Muscle of arm (tissue), 1 donor: ENCODE measurements at regions not wholly inside any gene's neighbourhood (a gene's known extent, or its start where the extent isn't known, plus 50 kb on each side); places are given as distances from the start of the nearest gene placed in this dataset.

ENCODE experiments used
- DNase-seq: peaks from one replicate; pipeline ENCODE4 v3.0.0-alpha.2; 2013

DNA sequence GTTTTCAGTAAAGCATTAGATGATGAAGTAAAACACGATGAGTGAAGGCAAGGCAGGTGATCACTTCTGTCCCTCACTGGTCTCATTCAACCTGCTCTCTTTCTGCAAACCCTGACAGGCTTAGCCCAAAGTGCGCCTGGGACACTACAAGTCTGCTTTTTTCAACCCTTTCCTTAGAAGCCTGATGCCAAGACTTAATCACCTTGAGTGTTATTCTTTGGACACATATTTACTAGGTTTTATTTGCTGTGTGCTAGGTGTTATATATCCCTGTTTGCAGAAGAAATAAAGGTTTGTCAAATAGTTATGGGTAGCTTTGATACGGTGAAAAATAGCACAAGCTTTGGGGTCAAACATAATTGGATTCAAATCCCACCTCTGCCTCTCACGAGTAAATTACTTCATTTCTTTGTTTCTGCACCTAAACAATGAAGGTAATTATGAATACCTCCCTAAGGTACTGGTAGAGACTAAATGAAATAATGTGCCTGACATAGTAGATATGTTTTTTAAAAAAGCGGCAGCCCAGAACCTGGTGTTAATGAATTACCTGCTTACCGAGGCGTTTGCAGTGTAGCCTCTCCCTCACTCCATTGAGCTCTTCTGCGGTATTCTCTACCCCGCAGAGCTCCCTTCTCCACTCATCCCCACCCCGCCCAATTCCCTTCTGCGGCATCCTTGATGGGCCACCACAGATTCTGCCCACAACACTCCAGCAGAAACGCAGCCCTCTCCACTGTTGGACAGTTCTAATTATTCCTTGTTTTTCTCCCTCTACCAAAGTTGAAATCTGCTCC lies 269.0 kb upstream of the TPM1 start:
- no peak for DNase-seq

DNA sequence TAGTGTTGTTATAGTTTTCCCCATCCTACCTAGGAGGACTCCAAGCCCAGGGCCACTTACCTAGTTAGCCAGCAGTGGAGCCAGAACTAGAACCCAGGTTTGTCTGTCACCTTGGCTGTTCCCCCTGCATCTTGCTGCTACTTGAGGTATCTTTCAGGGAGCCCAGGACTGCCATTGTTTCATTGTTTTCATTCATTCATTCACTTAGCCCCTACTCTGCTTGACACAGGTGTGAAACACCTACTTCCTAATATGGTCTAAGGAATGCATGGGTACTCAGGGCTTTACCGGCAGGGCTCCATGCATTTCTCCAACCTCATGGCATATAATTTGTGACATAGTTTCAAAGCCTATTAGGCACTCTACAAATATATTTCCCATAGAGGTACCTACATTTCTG lies 266.6 kb upstream of the TPM1 start:
- no peak for DNase-seq

DNA sequence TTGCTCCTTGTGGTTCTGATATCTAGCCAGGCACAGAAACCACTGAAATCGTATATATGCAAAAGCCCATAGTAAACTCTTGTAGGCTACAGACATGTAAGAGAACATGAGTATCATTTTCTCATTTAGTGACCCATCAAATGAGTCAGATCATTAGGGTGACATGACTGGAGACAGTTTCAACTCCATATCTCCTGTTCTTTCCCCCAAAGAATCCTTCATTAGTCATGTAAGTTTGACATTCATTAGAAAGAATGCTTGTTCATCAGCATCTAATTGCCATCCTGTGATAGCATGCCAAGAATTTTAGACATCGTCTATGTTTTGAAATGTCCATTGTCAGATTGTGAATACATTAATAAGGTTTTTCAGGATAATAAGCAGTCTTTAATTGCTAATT lies 264.9 kb upstream of the TPM1 start:
- no peak for DNase-seq

DNA sequence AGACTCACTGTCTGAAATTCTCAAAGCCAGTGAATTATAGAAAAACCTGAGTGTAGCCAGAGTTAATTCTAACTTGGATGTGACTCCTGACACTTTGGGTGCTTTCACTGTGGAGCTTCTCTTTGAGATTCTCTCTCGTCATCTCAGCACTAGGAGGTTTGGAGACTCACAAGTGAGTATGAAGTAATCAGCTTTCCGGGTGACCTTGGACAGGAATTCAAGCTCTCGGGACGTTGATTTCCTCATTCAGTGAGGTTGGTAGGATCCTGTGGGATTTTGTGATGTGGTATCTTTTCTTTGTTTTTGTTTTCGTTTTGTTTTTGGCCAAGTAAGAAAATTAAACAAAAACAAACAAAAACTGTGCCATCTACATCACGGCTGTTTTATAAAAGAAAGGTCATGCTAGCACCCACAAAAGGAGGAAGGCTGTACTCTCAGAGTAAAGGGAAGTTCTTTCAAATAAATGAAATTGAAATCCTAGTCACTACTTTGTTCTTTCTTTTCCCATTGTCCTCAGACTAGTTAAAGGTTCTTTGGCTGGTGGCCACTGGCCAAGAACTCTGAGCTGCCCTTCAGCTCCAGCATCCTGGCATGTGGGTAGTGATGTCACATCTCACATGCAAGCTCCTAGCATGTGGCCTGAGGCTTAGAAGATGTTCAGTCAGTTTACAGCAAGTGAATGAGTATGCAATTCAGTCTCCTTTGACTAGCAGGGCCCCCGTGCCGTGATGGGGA lies 263.3 kb upstream of the TPM1 start:
- DNase-seq, result no peak

DNA sequence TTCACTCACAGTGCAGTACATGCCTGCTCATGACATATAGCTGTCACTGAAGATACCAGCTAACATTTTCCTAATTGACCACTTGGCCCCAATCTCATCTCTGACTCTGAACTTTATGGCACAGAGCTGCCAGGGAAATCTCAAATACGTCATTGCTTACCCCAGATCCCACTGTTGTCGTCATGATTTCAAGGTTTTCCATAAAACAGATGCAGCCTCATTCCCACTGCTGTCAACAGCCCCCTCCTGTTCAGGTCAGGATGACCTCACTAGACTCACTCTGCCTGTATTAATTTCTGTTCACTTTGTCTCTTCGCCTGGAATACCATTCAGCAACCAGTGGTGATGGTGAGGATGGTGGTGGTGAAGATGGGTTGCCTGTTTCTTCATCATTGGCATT lies 262.6 kb upstream of the TPM1 start:
- DNase-seq, result no peak

DNA sequence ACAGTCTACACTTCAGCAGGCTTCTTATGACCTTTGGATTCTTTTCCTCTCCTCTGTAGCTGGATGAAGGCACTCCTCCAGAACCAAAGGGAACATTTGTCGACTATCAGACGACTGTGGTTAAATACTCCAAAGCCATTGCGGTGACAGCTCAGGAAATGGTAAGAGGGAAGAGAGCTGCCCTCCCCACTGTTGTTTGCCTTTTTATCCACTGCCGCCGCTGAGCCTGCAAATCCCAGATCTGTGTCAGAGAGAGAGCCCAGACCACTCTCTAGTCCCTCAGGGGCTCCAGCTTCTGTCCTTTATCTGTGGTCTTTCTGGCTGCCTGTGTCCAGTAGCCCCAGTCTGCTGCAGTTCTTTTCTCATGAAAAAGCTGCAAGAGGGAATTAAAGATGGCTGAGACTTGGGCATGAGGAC lies 261.5 kb upstream of the TPM1 start:
- no peak for DNase-seq

DNA sequence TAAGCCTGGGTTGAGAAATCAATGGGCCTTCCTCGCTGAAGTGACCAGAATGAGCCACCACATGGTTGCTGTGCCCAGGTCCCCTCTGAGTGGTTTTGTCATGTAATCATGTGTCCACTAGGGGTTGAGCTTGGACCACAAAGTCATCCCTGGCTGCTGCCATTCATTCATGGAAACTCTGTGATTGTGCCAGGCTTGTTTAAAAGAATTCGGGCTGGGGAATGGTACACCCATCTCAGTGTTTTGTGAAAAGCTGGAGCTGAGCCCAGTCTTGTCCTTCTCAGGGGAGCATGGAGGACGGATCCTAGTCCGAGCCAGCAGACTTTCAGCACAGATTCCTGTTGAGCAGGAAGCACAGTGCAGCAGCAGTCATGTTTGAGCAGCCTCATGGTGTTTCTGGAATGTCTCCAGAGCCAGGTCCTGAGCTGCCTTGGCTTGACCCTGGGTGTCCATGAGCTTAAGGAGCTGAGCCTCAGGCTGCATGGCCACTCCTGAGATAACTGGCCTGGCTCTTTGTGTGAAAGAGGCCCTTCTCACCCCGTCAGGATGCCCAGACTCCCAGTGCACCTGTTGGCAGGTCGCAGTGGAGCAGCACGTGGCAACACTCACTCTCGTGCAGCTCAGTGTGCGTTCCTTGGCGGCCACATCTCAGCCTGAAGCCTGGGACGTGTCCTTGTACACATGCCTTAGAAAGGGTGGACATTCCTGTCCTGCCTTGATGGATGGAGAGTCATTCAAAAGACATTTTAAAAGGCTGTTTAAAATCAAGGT lies 260.3 kb upstream of the TPM1 start:
- peak; percentile 83 for DNase-seq

DNA sequence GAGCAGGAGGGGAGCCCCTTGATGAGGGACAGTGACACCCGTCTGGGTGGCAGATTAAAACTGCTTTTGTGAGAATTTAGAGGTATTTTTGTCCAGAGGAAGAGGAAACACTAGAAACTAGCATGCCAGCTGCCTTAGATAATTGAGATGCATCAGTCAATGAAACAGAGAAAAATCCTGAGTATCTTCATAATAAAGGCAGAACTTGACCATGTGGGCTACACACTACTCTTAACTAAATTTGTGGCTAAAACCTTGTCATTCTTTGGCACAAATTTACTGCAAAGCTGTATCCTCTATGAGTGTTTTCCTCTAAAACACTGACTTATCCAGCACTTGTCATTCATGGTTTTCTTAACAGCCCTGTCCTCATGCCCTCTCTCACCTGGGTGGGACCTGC lies 259.7 kb upstream of the TPM1 start:
- DNase-seq, result no peak

DNA sequence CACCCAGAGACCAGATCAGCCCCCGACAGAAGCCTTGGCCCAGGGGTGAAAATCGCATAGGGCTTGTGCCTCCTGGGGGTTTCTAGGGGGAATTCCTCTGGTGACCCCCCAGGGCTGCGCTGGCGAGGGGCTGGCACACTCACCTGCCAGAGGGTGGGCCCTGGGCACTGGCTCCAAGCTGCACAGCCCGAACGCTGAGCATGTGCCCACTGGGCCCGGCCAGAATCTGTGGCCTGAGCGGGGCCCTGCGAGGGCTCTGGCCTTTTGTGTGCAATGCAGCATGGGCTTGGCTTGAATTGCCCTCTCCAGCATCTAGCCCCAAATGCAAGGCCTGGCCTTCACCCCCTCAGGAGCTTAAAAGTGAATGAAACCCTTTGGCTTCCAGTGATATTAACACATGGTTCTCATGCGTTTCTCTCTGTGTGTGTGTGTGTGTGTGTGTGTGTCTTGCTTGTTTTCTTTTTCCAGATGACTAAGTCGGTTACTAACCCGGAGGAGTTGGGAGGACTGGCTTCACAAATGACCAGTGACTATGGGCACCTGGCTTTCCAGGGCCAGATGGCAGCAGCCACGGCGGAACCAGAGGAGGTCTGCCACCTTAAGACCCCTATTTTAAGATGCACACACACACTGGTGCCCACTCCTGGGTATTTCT lies 259.1 kb upstream of the TPM1 start:
- DNase-seq, result no peak

DNA sequence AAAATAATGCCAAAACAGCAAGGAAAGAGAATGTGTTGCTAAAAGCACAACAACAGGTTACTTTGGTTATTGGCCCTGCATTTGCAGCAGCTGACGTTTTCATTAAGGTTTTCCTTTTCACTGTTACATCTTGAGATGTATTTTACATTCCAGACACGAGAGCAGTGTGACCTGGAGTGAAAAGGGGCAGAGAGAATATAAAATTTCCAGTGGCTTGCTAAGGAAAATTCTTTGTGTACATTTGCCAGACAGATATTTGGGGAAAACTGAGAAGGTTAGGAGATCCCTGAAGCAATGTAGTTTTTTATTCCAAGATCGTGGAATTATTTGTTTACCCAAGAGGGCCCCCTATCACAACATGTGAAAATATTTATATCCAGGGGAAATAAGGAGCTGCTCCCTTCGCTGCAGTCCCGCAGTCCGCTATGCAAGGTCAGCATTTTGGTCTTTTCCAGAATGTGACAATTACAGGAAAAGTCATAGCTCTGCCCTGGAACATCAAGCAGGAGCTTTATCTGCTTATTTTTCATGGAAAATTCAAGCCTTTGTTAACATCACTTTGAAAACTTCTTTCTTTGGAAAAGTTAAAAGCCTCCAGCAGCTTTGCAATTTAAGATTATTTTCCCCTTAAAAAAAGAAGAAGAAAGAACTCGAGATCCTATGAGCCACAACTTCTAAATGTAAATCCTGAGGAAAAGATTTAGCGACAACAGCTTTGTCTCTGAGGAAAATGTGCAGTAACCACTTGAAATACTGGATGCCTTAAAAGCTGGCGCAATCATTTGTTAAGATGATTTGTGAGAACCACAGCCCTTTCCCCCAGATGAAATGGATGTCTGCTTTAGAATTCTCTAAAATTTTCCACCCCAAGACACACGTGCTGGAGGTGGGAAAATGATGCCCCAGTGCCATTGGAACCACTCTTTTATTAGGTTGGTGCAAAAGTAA lies 256.4 kb upstream of the TPM1 start:
- peak; percentile 42 for DNase-seq

DNA sequence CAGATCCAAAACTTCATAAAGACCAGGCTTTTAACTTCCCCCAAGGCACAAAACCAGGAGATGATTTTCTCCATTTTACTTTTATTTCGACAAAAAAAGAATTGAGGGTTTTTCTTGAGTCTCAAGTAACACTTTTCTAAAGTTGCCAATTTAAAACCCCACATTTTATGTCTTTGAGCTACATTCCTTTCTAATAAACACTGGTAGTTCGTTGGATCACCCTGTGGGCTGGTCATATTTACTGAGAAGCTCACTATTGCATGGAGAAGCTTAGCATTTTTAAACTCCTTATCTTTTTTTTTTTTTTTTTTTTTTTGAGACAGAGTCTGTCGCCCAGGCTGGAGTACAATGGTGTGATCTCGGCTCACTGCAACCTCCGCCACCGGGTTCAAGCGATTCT lies 255.1 kb upstream of the TPM1 start:
- no peak for DNase-seq

DNA sequence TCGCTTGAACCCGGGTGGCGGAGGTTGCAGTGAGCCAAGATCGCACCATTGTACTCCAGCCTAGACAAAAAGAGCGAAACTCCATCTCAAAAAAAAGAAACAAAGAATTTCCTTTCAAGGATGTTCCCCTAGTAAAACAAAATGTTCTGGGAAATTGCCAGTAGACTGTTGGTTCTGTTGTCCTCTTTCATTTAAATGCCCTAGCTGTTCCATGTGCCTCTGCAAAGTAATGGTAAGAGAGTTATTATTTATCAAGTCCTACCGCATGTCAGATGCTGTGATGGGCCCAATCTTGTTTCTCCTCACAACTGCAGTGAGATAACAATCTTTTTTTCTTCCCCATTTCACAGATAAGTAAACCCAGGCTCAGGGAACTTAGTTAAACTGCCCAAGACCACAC lies 254.3 kb upstream of the TPM1 start:
- no peak for DNase-seq

DNA sequence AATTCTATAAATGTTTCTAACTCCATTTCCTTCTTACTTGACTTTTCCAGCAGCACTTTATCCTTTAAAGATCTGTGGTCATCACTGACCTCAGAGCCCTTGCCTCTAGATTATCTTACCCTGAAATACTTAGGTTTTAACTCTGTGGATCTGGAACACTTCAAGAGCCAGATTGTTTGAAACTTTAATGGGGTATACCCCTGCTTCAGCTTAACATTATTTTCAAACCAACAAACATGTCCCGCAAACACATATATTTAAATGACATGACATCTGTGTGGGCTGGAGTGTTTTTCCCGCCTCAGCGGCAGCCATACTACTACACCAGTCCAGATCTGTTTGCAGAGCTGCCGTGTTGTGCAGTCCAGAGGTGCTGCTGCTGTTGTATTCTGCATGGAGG lies 252.0 kb upstream of the TPM1 start:
- no peak for DNase-seq

DNA sequence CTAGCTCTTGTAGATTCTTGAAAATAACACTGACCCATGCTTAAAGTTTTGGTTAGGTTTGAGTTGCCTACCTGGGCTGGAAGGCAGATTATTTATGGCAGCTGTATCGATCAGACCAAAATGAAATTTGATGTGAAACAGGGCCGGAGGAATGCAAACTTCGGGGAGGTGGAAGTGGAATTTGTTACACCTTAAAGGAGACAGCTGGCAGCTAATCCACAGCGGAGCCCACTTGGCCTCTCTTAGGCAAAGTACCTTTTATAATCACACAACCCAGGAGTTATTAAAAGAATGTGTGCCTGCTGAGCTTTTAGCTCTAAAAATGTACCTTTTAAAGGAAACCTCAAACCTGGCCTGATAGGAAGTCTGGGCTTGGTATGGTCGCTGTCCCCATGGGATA lies 250.9 kb upstream of the TPM1 start:
- no peak for DNase-seq

DNA sequence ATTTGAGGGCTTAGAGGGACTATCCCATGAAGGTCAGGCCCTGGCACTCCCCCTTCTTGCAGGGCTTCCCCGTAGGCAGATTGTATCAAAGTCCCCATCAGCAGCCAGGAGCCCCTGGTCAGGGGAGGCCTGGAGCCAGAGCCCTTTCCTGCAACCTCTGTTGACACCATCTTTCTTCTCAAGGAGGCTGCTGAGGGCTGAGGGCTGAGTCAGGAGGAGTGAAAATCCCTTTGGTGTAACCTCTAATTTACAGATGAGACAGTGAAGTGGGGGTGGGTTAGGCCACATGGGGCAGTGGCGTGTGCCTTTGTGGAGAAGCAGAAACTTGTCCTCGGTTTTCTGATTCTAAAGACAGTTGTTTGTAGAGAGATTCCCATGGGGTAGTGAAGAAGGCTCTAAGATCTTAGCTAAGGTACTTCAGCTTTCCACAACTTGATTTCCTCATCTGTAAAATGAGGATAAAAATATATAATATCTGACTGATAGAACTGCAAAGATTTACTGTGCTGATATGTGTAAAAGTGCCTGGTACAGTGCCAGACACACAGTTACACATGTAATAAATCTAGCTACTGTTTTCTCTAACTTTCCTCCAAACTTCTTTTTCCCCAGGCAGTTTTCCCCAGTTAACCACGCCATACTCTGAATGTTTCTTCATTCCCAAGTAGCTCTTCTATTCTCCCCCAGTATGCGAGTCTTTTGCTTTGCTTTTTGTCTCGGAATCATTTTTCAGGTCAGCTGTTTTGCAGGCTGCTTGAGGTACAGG lies 249.4 kb upstream of the TPM1 start:
- DNase-seq, result no peak

DNA sequence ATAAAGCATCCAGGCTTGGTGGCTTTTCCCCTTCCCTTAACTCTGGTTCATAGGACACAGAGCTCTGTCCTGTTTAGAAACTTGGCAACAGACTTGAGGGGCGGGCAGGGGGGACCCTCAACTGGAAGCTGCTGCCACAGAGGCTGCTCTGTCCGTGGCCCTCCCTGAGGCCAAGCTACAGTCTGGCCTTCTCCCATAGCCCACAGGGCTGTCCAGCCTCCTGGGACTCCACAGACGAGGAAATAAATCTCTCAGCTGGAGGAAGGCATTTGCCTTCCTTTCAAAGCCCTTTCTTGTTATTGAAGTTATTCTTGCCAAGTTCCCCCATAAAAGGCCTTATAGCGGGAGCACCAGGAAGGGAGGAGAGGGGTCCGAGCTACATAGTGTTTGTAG lies 248.8 kb upstream of the TPM1 start:
- DNase-seq, result no peak

DNA sequence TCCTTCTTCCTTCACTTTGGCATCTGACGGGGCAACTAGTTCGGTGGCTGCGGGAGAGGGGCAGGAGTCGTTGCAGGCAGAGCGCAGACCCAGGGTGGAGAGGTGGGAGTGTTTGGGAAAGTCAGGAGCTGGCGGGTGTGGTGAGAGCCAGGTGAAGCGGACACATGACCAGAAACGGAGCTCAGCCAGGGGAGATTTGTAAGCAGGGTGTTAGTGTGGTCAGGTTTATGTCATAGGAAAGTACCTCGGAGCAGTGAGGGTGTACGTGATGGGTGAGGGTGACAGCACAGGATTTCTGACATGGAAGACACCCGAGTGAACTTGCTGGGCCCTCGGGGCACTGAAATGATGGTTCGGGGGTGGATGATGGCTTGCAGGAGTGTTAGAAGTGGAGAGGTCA lies 247.4 kb upstream of the TPM1 start:
- no peak for DNase-seq

DNA sequence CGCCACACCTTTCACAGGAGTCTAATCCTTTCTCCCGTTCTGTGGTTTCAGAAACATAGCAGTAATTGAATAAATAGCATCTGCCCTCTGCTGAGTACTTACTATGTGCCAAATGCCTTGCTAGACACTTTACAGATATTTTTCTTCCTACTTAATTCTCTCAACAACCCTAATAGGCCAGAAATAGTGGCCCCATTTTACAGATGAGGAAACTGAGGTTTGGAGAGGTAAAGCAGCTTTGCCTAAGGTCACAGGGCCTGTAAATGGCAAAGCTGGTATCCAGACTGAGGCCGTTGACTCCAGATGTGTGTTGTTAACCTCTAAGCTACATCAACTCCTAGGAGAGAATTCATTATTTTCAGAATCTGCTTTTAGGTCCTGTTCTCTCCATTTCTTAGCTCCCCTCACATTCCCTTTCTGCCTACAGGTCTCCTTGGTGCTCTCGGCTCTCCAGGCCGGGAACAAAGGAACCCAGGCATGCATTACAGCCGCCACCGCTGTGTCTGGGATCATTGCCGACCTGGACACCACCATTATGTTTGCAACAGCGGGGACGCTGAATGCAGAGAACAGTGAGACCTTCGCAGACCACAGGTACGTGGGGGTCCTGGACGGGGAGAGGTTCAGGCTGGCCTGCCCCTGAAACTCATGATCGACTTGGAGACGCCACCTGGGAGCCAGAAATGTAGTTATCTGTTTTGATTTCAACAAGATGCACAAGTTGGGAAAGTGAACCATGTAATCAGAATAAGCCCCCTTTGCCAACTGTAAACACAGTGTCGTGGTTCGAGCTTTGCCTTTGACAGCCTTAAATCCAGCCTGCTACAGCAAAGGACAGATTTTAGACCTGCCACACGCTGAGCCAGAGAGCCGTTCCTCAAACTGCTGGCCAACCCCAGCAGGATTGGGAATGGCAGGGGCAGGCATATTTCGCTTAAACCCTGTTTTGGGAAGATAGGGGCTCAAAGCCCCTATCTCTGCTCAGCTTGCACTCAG lies 246.5 kb upstream of the TPM1 start:
- DNase-seq, result no peak

DNA sequence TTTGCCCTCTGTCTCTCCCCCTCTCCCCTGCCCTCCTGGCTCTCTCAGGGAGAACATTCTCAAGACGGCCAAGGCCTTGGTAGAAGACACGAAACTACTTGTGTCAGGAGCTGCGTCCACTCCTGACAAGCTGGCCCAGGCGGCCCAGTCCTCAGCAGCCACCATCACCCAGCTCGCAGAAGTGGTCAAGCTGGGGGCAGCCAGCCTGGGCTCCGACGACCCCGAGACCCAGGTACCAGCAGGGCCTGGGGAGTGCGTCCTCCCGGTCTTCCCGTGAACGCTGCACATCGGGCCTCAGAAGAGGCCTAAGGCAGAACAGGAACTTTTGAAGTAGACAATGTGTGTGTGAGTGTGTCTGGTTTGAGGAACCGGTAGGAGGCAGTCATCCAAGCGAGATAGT lies 245.4 kb upstream of the TPM1 start:
- no peak for DNase-seq
